ENCODE measurements at regions not wholly inside any gene's neighbourhood (a gene's known extent, or its start where the extent isn't known, plus 50 kb on each side); places are given as distances from the start of the nearest gene placed in this dataset.

DNA sequence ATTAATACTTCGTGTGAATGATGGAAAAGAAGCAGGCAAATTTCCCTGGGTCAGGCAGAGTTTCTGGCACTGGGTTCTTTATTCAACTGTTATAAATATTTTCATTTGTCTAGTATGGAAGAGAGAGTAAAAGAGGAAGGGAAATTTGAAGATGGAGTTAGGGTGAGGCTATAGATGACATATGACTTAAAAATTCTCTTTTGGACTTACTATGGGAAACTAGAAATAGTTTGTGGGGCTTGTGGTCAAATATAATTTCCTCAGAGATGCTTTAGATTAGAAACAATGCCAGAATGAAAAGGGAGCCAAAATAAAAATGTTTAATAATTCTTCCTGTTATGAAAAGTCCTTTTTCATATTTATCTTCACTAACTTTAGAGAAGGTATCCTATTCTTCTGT, 103.2 kb downstream of the GC start:
- ATAC-seq: no peak
- no peaks in the 10 kb centered on the region for H3K36me3 ChIP-seq (replicated peaks in 1 of 2; ENCODE audit: insufficient read depth in 1 of 2, low read depth in 2 of 2)
- intact Hi-C loops (cut with DNase I): no loop called here
- H3K4me1 ChIP-seq: peaks cover 4% of the 10 kb centered on the region
- no peak overlapping the region for H3K4me3 ChIP-seq
- DNase-seq: no peak
- H3K27ac ChIP-seq: no peak overlapping the region
- H3K27me3 ChIP-seq: no peaks in the 10 kb centered on the region
- no peak for TF ChIP-seq POLR2A (IDR thresholded peaks at IDR 0.05)
- TF ChIP-seq, protein P1, sequence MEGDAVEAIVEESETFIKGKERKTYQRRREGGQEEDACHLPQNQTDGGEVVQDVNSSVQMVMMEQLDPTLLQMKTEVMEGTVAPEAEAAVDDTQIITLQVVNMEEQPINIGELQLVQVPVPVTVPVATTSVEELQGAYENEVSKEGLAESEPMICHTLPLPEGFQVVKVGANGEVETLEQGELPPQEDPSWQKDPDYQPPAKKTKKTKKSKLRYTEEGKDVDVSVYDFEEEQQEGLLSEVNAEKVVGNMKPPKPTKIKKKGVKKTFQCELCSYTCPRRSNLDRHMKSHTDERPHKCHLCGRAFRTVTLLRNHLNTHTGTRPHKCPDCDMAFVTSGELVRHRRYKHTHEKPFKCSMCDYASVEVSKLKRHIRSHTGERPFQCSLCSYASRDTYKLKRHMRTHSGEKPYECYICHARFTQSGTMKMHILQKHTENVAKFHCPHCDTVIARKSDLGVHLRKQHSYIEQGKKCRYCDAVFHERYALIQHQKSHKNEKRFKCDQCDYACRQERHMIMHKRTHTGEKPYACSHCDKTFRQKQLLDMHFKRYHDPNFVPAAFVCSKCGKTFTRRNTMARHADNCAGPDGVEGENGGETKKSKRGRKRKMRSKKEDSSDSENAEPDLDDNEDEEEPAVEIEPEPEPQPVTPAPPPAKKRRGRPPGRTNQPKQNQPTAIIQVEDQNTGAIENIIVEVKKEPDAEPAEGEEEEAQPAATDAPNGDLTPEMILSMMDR (IDR thresholded peaks at IDR 0.05): no peak
- 55 to 59% methylated on average over 1 of the region's 1 CpG for WGBS, 2 donors
- H3K9me3 ChIP-seq: no peaks in the 10 kb centered on the region

DNA sequence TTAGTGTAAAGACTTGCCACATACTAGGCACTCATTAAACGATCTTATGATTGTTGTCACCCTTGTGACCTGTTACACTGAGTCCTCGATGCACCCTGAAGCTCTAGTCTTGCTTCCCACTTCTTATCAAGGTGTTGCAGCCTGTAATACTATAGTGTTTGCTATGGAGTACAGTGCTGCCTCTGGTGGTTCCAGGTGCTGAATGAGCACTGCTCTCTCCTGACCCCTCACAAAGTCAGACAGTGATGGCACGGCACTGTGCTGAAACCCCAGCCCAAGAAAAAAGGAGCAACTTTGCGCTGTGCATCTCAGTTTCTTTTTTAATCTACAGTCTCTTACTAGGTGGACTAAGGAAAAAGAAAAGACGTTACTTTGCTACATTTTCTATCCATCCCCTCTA, 106.3 kb downstream of the GC start:
- no peaks in the 10 kb centered on the region for H3K4me1 ChIP-seq
- no peaks in the 10 kb centered on the region for H3K9me3 ChIP-seq
- no peaks in the 10 kb centered on the region for H3K27me3 ChIP-seq
- no peaks in the 10 kb centered on the region for H3K36me3 ChIP-seq (replicated peaks in 1 of 2; ENCODE audit: insufficient read depth in 1 of 2, low read depth in 2 of 2)
- TF ChIP-seq, protein P1 (IDR thresholded peaks at IDR 0.05): no peak
- no peak for TF ChIP-seq POLR2A (IDR thresholded peaks at IDR 0.05)
- H3K27ac ChIP-seq: no peak overlapping the region
- WGBS, 2 donors: 71 to 80% methylated on average over 5 of the region's 5 CpGs
- no peak for DNase-seq
- no peak overlapping the region for H3K4me3 ChIP-seq
- intact Hi-C loops (cut with DNase I): no loop called here
- no peak for ATAC-seq

DNA sequence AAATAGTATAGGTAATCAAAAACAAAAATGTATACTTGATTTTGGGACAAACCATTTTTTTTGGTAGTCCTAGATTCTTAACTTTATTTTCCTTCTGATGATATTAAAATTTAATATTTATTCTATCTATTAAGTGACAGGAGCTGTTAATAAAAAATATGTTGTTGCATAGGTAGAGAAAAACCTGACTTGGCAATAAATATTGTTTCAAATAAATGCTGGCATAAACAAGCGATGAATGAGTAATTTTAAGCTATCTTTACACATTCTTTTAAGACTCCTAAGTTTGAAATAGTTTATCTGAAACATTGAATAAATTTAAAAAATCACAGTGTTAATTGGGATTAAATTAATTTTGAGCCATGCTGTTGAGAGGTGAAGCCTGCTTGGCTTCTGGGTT, 114.6 kb downstream of the GC start:
- WGBS, 2 donors: 95 to 97% methylated on average over 1 of the region's 1 CpG
- Histone ChIP-seq H3K27ac (no peak overlapping the region), H3K27me3 (no peaks in the 10 kb centered on the region), H3K36me3 (replicated peaks in 1 of 2; ENCODE audit: insufficient read depth in 1 of 2, low read depth in 2 of 2) (no peaks in the 10 kb centered on the region), H3K4me1 (no peaks in the 10 kb centered on the region), H3K4me3 (no peak overlapping the region), H3K9me3 (no peaks in the 10 kb centered on the region)
- no peak for ATAC-seq
- intact Hi-C loops (cut with DNase I): no loop called here
- no peak for DNase-seq
- no peak for TF ChIP-seq POLR2A (IDR thresholded peaks at IDR 0.05)
- TF ChIP-seq, protein P1 (IDR thresholded peaks at IDR 0.05): no peak

GRCh38 chr4:71665358-71665757, 118.5 kb downstream of the GC start:
- H3K9me3 ChIP-seq: no peaks in the 10 kb centered on the region
- 46 to 47% methylated on average over 4 of the region's 4 CpGs for WGBS, 2 donors
- TF ChIP-seq POLR2A (IDR thresholded peaks at IDR 0.05): no peak
- TF ChIP-seq, protein P1 (IDR thresholded peaks at IDR 0.05): no peak

GRCh38 chr4:71664366-71664765, 119.5 kb downstream of the GC start:
- Histone ChIP-seq H3K4me3 (no peak overlapping the region), H3K27ac (no peak overlapping the region), H3K9me3 (no peaks in the 10 kb centered on the region), H3K4me1 (no peaks in the 10 kb centered on the region), H3K27me3 (no peaks in the 10 kb centered on the region), H3K36me3 (replicated peaks in 1 of 2; ENCODE audit: insufficient read depth in 1 of 2, low read depth in 2 of 2) (no peaks in the 10 kb centered on the region)
- WGBS, 2 donors: 89 to 90% methylated on average over 3 of the region's 3 CpGs
- no peak for ATAC-seq
- DNase-seq: no peak
- intact Hi-C loops (cut with DNase I): no loop called here
- TF ChIP-seq, protein P1 (IDR thresholded peaks at IDR 0.05): no peak
- no peak for TF ChIP-seq POLR2A (IDR thresholded peaks at IDR 0.05)

More at GRCh38 chr4:71665358-71665757, 118.5 kb downstream of the GC start:
- no peaks in the 10 kb centered on the region for H3K27me3 ChIP-seq
- no peak overlapping the region for H3K27ac ChIP-seq
- ATAC-seq: no peak
- intact Hi-C loops (cut with DNase I): no loop called here
- H3K4me3 ChIP-seq: no peak overlapping the region
- H3K4me1 ChIP-seq: no peaks in the 10 kb centered on the region
- DNase-seq: no peak
- H3K36me3 ChIP-seq (replicated peaks in 1 of 2; ENCODE audit: insufficient read depth in 1 of 2, low read depth in 2 of 2): no peaks in the 10 kb centered on the region

Data from body of pancreas (tissue), 4 donors.